CD14-positive monocyte (primary cell): ENCODE measurements at regions not wholly inside any gene's neighbourhood (a gene's known extent, or its start where the extent isn't known, plus 50 kb on each side); places are given as distances from the start of the nearest gene placed in this dataset.

ENCODE experiments used
- DNase-seq, 3 donors: peaks; one replicate each; pipeline ENCODE4 v3.0.0-alpha.2; 2011 to 2022
- H2AFZ ChIP-seq: 2 replicates; pipeline ENCODE4 v1.6.0; 2012; ENCODE audit warnings: mild to moderate bottlenecking, low read depth, low read length, inconsistent platforms; ENCODE audit not compliant: insufficient read depth, poor library complexity, severe bottlenecking
- H3K27ac ChIP-seq, 2 donors: 1 replicate in 1 of 2; 2 replicates in 1 of 2; pipeline ENCODE4 v1.5.1; 2012 to 2013; ENCODE audit warnings: low read length in 2 of 2, control low read depth in 1 of 2, inconsistent platforms in 1 of 2, low read depth in 1 of 2, mild to moderate bottlenecking in 1 of 2
- H3K27me3 ChIP-seq, 2 donors: one replicate each; pipeline versions ENCODE4 v1.6.0 to v1.6.1; 2011 to 2013; ENCODE audit warnings: low read length in 2 of 2; ENCODE audit not compliant: control insufficient read depth in 2 of 2, insufficient read depth in 2 of 2
- H3K36me3 ChIP-seq, 2 donors: replicated peaks in 1 of 2; 1 replicate in 1 of 2; 2 replicates in 1 of 2; pipeline versions ENCODE4 v1.5.1 to v1.6.1; 2012 to 2013; ENCODE audit warnings: low read length in 2 of 2, control low read depth in 1 of 2, inconsistent platforms in 1 of 2, mild to moderate bottlenecking in 1 of 2; ENCODE audit not compliant: insufficient read depth in 2 of 2, control insufficient read depth in 1 of 2
- H3K4me1 ChIP-seq, 2 donors: 1 replicate in 1 of 2; 2 replicates in 1 of 2; pipeline versions ENCODE4 v1.5.1 to v1.6.1; 2012 to 2013; ENCODE audit warnings: low read length in 2 of 2, control low read depth in 1 of 2, inconsistent platforms in 1 of 2, mild to moderate bottlenecking in 1 of 2, moderate library complexity in 1 of 2; ENCODE audit not compliant: insufficient read depth in 2 of 2, control insufficient read depth in 1 of 2
- H3K4me2 ChIP-seq: replicated peaks from 2 replicates; pipeline ENCODE3; 2012; ENCODE audit warnings: low read length, moderate library complexity, mild to moderate bottlenecking; ENCODE audit not compliant: poor library complexity, severe bottlenecking; ENCODE audit errors: extremely low read depth
- H3K4me3 ChIP-seq, 3 experiments: fragments of 200-600 bp in 1 of 3; sonication (generic) in 1 of 3; replicated peaks in 1 of 3; 1 replicate in 2 of 3; 2 replicates in 1 of 3; pipeline ENCODE4 v1.5.1; 2011 to 2013; ENCODE audit warnings: low read length in 3 of 3, mild to moderate bottlenecking in 3 of 3, control low read depth in 2 of 3, low read depth in 2 of 3, inconsistent platforms in 1 of 3, moderate library complexity in 1 of 3
- H3K79me2 ChIP-seq: 2 replicates; pipeline ENCODE4 v1.6.0; 2012; ENCODE audit warnings: mild to moderate bottlenecking, control low read depth, inconsistent platforms, low read length, moderate library complexity; ENCODE audit not compliant: insufficient read depth
- H3K9ac ChIP-seq: 2 replicates; pipeline ENCODE4 v1.6.0; 2017; ENCODE audit warnings: low read length, mild to moderate bottlenecking; ENCODE audit not compliant: insufficient read depth, poor library complexity, severe bottlenecking
- H3K9me3 ChIP-seq, 2 donors: replicated peaks in 1 of 2; 1 replicate in 1 of 2; 2 replicates in 1 of 2; pipeline versions ENCODE4 v1.5.1 to v1.6.1; 2012 to 2013; ENCODE audit warnings: low read length in 2 of 2, control low read depth in 1 of 2; ENCODE audit not compliant: control insufficient read depth in 1 of 2, insufficient read depth in 1 of 2
- H4K20me1 ChIP-seq: 2 replicates; pipeline ENCODE4 v1.6.0; 2012; ENCODE audit warnings: mild to moderate bottlenecking, low read length, control low read depth, moderate library complexity; ENCODE audit not compliant: insufficient read depth
- H3K27ac Mint-ChIP-seq, 7 donors: one replicate each; pipeline ENCODE4 v1.8.0; 2020; ENCODE audit warnings: mild to moderate bottlenecking in 7 of 7, mixed read lengths in 7 of 7, moderate library complexity in 6 of 7, inconsistent platforms in 2 of 7
- H3K27me3 Mint-ChIP-seq, 3 donors: one replicate each; pipeline ENCODE4 v1.8.0; 2021 to 2022; ENCODE audit warnings: low read depth in 3 of 3, mild to moderate bottlenecking in 3 of 3, mixed read lengths in 3 of 3, moderate library complexity in 3 of 3, inconsistent platforms in 1 of 3
- H3K36me3 Mint-ChIP-seq, 2 donors: one replicate each; pipeline ENCODE4 v1.8.0; 2020; ENCODE audit warnings: mixed read lengths in 2 of 2, inconsistent platforms in 1 of 2, mild to moderate bottlenecking in 1 of 2
- H3K4me1 Mint-ChIP-seq: one replicate; pipeline ENCODE4 v1.8.0; 2020; ENCODE audit warnings: mild to moderate bottlenecking, mixed read lengths
- H3K4me3 Mint-ChIP-seq, 2 donors: one replicate each; pipeline ENCODE4 v1.8.0; 2020; ENCODE audit warnings: mild to moderate bottlenecking in 2 of 2, mixed read lengths in 2 of 2, moderate library complexity in 1 of 2
- H3K9me3 Mint-ChIP-seq, 7 donors: one replicate each; pipeline ENCODE4 v1.8.0; 2020 to 2022; ENCODE audit warnings: mixed read lengths in 7 of 7, mild to moderate bottlenecking in 6 of 7, moderate library complexity in 6 of 7, inconsistent platforms in 2 of 7
- WGBS: methylation state at CpG from one replicate; pipeline ENCODE4 v1.1.5; 2013; ENCODE audit warnings: missing lambda C conversion rate; ENCODE audit not compliant: insufficient coverage; 5-methylcytosine and 5-hydroxymethylcytosine counted together
- intact Hi-C, 2 donors: fragments of 100-400 bp; cut with micrococcal nuclease; formaldehyde crosslinking; loops; one replicate each; pipeline versions ENCODE4 v1.15.0 to v1.15.1; 2023
- TF ChIP-seq, protein P1 (sequence below): fragments of 200-600 bp; IDR thresholded peaks from one replicate; pipeline ENCODE4 v1.8.0; 2022; ENCODE audit warnings: antibody characterized with exemption, mild to moderate bottlenecking

DNA sequence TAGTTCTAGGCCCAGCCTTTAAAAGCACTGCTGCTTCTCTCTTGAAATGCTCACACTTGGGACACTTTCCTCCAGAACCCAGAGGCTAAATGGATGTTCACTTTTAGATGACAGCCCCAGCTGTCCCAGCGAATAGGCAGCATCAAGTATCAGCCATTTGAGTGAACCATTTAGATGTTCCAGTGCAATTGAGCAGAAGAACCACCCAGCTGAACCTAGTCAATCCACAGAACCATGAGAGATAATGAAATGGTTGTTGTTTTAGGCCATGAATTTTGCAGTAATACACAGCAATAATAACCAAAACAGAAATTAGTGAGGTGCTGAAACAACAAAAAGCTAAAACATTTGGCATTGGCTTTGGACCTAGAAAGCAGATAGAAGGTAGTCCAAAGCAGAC, 273.9 kb downstream of the ETV1 start:
- Mint-ChIP-seq H3K9me3 (peaks cover 0 to 6% (median 3%) of the 10 kb centered on the region in 7 donors), H3K4me1 (no peaks in the 10 kb centered on the region), H3K27me3 (no peaks in the 10 kb centered on the region), H3K4me3 (no peak overlapping the region), H3K36me3 (no peaks in the 10 kb centered on the region), H3K27ac (no peak overlapping the region)
- WGBS, result 82% methylated on average over 1 of the region's 1 CpG
- no peak overlapping the region for H3K9ac ChIP-seq
- no peak overlapping the region for H2AFZ ChIP-seq
- no peaks in the 10 kb centered on the region for H3K36me3 ChIP-seq
- DNase-seq, result no peak
- no peaks in the 10 kb centered on the region for H3K27me3 ChIP-seq
- TF ChIP-seq, protein P1, sequence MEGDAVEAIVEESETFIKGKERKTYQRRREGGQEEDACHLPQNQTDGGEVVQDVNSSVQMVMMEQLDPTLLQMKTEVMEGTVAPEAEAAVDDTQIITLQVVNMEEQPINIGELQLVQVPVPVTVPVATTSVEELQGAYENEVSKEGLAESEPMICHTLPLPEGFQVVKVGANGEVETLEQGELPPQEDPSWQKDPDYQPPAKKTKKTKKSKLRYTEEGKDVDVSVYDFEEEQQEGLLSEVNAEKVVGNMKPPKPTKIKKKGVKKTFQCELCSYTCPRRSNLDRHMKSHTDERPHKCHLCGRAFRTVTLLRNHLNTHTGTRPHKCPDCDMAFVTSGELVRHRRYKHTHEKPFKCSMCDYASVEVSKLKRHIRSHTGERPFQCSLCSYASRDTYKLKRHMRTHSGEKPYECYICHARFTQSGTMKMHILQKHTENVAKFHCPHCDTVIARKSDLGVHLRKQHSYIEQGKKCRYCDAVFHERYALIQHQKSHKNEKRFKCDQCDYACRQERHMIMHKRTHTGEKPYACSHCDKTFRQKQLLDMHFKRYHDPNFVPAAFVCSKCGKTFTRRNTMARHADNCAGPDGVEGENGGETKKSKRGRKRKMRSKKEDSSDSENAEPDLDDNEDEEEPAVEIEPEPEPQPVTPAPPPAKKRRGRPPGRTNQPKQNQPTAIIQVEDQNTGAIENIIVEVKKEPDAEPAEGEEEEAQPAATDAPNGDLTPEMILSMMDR, result no peak
- H3K27ac ChIP-seq, result no peak overlapping the region
- no peaks in the 10 kb centered on the region for H3K79me2 ChIP-seq
- H4K20me1 ChIP-seq, result no peaks in the 10 kb centered on the region
- no peak overlapping the region for H3K4me2 ChIP-seq
- H3K9me3 ChIP-seq, result no peaks in the 10 kb centered on the region
- intact Hi-C loops, result no loop called here
- no peaks in the 10 kb centered on the region for H3K4me1 ChIP-seq
- no peak overlapping the region for H3K4me3 ChIP-seq

DNA sequence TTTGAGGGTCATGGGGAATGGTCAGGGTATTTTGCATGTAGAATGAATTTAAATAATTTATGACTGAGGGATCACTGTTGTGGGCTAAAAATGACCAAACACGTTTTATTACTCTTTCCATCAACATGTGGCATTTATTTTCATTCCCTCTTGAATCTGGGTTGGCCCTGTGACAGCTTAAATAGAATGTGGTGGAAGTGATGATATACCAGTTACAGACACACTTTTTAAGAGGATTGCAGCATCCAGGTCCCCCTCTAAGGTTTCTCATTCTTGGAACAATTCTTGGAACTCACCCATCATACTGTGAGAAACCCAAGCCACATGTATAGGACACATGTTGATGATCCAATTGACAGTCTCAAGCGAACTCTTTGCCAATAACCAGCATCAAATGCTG, 272.4 kb downstream of the ETV1 start:
- Mint-ChIP-seq H3K4me1 (no peaks in the 10 kb centered on the region), H3K4me3 (no peak overlapping the region), H3K27me3 (no peaks in the 10 kb centered on the region), H3K36me3 (no peaks in the 10 kb centered on the region), H3K9me3 (peaks cover 0 to 6% (median 3%) of the 10 kb centered on the region in 7 donors), H3K27ac (no peak overlapping the region)
- Histone ChIP-seq H3K27me3 (no peaks in the 10 kb centered on the region), H3K9ac (no peak overlapping the region), H3K4me3 (no peak overlapping the region), H3K9me3 (no peaks in the 10 kb centered on the region), H3K27ac (no peak overlapping the region), H2AFZ (no peak overlapping the region), H3K36me3 (no peaks in the 10 kb centered on the region), H3K4me2 (no peak overlapping the region), H3K79me2 (no peaks in the 10 kb centered on the region), H3K4me1 (no peaks in the 10 kb centered on the region), H4K20me1 (no peaks in the 10 kb centered on the region)
- 75% methylated on average over 1 of the region's 2 CpGs for WGBS
- intact Hi-C loops, result no loop called here
- DNase-seq, result no peak
- TF ChIP-seq, protein P1, result no peak
